ENCODE measurements at regions not wholly inside any gene's neighbourhood (a gene's known extent, or its start where the extent isn't known, plus 50 kb on each side); places are given as distances from the start of the nearest gene placed in this dataset.

GRCh38 chr2:225113371-225114015 lies 71.2 kb upstream of the DOCK10 start:
- TF ChIP-seq EZH2phosphoT487 (IDR thresholded peaks at IDR 0.05; ENCODE audit: low read length) = no peak
- TF ChIP-seq CTCF (IDR thresholded peaks at IDR 0.05; ENCODE audit: low read length) = no peak
- no peak for TF ChIP-seq EZH2 (optimal IDR thresholded peaks at IDR 0.05; ENCODE audit: low read depth, low read length)
- DNase-seq = no peak
- H3K9ac ChIP-seq (ENCODE audit: low read length) = no peak overlapping the region

GRCh38 chr2:225112362-225113126 lies 70.3 kb upstream of the DOCK10 start:
- TF ChIP-seq CTCF (IDR thresholded peaks at IDR 0.05; ENCODE audit: low read length) (no peak), EZH2phosphoT487 (IDR thresholded peaks at IDR 0.05; ENCODE audit: low read length) (no peak), EZH2 (optimal IDR thresholded peaks at IDR 0.05; ENCODE audit: low read depth, low read length) (no peak)
- H3K79me2 ChIP-seq (ENCODE audit: low read length) = no peaks in the 10 kb centered on the region
- no peak for DNase-seq
- no peaks in the 10 kb centered on the region for H3K36me3 ChIP-seq (replicated peaks; ENCODE audit: insufficient read depth, low read length)
- peak overlapping the region; percentile 34; the same call in 1 of the 2 replicates for H3K4me2 ChIP-seq (ENCODE audit: low read depth, low read length)
- H2AFZ ChIP-seq (ENCODE audit: low read length) = peak overlapping the region; percentile 23; the same call in 1 of the 2 replicates
- no peaks in the 10 kb centered on the region for H3K9me2 ChIP-seq (replicated peaks; ENCODE audit: insufficient read depth, low read length)
- no peak overlapping the region for H3K4me3 ChIP-seq (ENCODE audit: low read length)
- no peaks in the 10 kb centered on the region for H3K27me3 ChIP-seq (replicated peaks; ENCODE audit: insufficient read depth, low read length)
- H4K20me1 ChIP-seq (ENCODE audit: insufficient read depth, low read length) = no peaks in the 10 kb centered on the region
- H3K9ac ChIP-seq (ENCODE audit: low read length) = no peak overlapping the region
- peaks cover 45% of the 10 kb centered on the region for H3K4me1 ChIP-seq (ENCODE audit: low read length)
- H3K27ac ChIP-seq (ENCODE audit: low read length) = peak overlapping the region; percentile 20; the same call in 1 of the 2 replicates
- no peaks in the 10 kb centered on the region for H3K9me3 ChIP-seq (replicated peaks; ENCODE audit: insufficient read depth, low read length)
- peaks cover 6% of the 10 kb centered on the region; the same call in 1 of the 2 replicates for H3F3A ChIP-seq (ENCODE audit: insufficient read depth, low read length)

More at GRCh38 chr2:225113371-225114015, 71.2 kb upstream of the DOCK10 start:
- no peak overlapping the region for H3K4me2 ChIP-seq (ENCODE audit: low read depth, low read length)
- H3K4me1 ChIP-seq (ENCODE audit: low read length) = peaks cover 46% of the 10 kb centered on the region
- H3K27ac ChIP-seq (ENCODE audit: low read length) = no peak overlapping the region
- no peaks in the 10 kb centered on the region for H3K9me3 ChIP-seq (replicated peaks; ENCODE audit: insufficient read depth, low read length)
- no peaks in the 10 kb centered on the region for H4K20me1 ChIP-seq (ENCODE audit: insufficient read depth, low read length)
- no peaks in the 10 kb centered on the region for H3K36me3 ChIP-seq (replicated peaks; ENCODE audit: insufficient read depth, low read length)
- H3K27me3 ChIP-seq (replicated peaks; ENCODE audit: insufficient read depth, low read length) = no peaks in the 10 kb centered on the region
- H3F3A ChIP-seq (ENCODE audit: insufficient read depth, low read length) = peaks cover 6% of the 10 kb centered on the region; the same call in 1 of the 2 replicates
- H3K9me2 ChIP-seq (replicated peaks; ENCODE audit: insufficient read depth, low read length) = no peaks in the 10 kb centered on the region
- no peak overlapping the region for H3K4me3 ChIP-seq (ENCODE audit: low read length)
- H3K79me2 ChIP-seq (ENCODE audit: low read length) = no peaks in the 10 kb centered on the region
- no peak overlapping the region for H2AFZ ChIP-seq (ENCODE audit: low read length)

GRCh38 chr2:225108805-225109204 lies 66.5 kb upstream of the DOCK10 start:
- H3K27me3 ChIP-seq (replicated peaks; ENCODE audit: insufficient read depth, low read length) = no peaks in the 10 kb centered on the region
- no peaks in the 10 kb centered on the region for H4K20me1 ChIP-seq (ENCODE audit: insufficient read depth, low read length)
- H3K4me1 ChIP-seq (ENCODE audit: low read length) = peaks cover 21% of the 10 kb centered on the region
- TF ChIP-seq CTCF (IDR thresholded peaks at IDR 0.05; ENCODE audit: low read length) (no peak), EZH2 (optimal IDR thresholded peaks at IDR 0.05; ENCODE audit: low read depth, low read length) (no peak), EZH2phosphoT487 (IDR thresholded peaks at IDR 0.05; ENCODE audit: low read length) (no peak)
- H3K27ac ChIP-seq (ENCODE audit: low read length) = no peak overlapping the region
- H3K9me2 ChIP-seq (replicated peaks; ENCODE audit: insufficient read depth, low read length) = no peaks in the 10 kb centered on the region
- no peaks in the 10 kb centered on the region for H3K9me3 ChIP-seq (replicated peaks; ENCODE audit: insufficient read depth, low read length)
- H3K9ac ChIP-seq (ENCODE audit: low read length) = no peak overlapping the region
- H3K4me2 ChIP-seq (ENCODE audit: low read depth, low read length) = no peak overlapping the region
- no peaks in the 10 kb centered on the region for H3F3A ChIP-seq (ENCODE audit: insufficient read depth, low read length)
- no peak overlapping the region for H3K4me3 ChIP-seq (ENCODE audit: low read length)
- DNase-seq = no peak
- H2AFZ ChIP-seq (ENCODE audit: low read length) = no peak overlapping the region
- H3K79me2 ChIP-seq (ENCODE audit: low read length) = no peaks in the 10 kb centered on the region
- no peaks in the 10 kb centered on the region for H3K36me3 ChIP-seq (replicated peaks; ENCODE audit: insufficient read depth, low read length)

All from MM.1S (cell line).